MM.1S (cell line): ENCODE measurements at regions not wholly inside any gene's neighbourhood (a gene's known extent, or its start where the extent isn't known, plus 50 kb on each side); places are given as distances from the start of the nearest gene placed in this dataset.

Source experiments
- CTCF ChIP-seq: fragments of 300-600 bp; sonication (generic); IDR thresholded peaks from 2 replicates; pipeline ENCODE4 v1.5.1; 2016; ENCODE audit warnings: antibody characterized with exemption, low read length, mixed read lengths
- EZH2 ChIP-seq: fragments of 300-600 bp; sonication (generic); optimal IDR thresholded peaks from 2 replicates; pipeline ENCODE3; 2017; ENCODE audit warnings: low read depth, mild to moderate bottlenecking, antibody characterized with exemption, low read length, mixed read lengths
- EZH2phosphoT487 ChIP-seq: fragments of 300-600 bp; sonication (generic); IDR thresholded peaks from 2 replicates; pipeline ENCODE4 v1.6.1; 2018; ENCODE audit warnings: antibody characterized with exemption, low read length

DNA sequence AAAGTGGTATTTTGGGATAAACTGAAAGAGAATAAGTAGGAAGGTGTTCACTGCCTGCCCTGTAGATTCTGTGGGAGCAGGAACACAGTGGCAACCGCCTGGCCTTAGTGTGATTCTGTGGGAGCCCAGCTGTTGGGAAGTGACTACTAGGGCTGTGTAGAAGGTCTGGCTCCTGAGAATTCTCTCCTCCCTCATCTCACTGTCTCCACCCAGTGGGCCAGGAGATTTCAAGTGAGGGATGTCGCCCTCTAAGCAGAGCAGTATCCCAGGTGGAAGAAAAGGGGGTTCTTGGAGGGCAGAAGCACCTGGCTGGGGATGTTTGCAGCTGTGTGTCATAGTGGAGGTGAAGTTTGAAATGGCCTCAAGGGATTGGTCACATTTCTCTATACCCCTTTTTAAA is 113.7 kb downstream of the TBC1D30 start:
- TF ChIP-seq CTCF (no peak), EZH2 (no peak), EZH2phosphoT487 (no peak)
